Vagina (tissue), 2 donors: ENCODE measurements at regions not wholly inside any gene's neighbourhood (a gene's known extent, or its start where the extent isn't known, plus 50 kb on each side); places are given as distances from the start of the nearest gene placed in this dataset.
"Not testable (repeated sequence)": the region's sequence is repeated elsewhere in the genome, so short reads cannot be mapped to it uniquely, and the experiment has no call there.

Experiments
- DNase-seq, 2 donors: peaks; one replicate each; pipeline ENCODE4 v3.0.0-alpha.2; 2017; ENCODE audit errors: extremely low spot score in 2 of 2
- H3K27ac ChIP-seq: fragments of 200-600 bp; sonication (generic); one replicate; pipeline ENCODE4 v1.5.1; 2019
- H3K27me3 ChIP-seq: fragments of 200-600 bp; sonication (generic); one replicate; pipeline ENCODE4 v1.5.1; 2019
- H3K36me3 ChIP-seq, 2 donors: fragments of 200-600 bp; sonication (generic); one replicate each; pipeline ENCODE4 v1.5.1; 2017 to 2019
- H3K4me1 ChIP-seq: fragments of 200-600 bp; sonication (generic); one replicate; pipeline ENCODE4 v1.5.1; 2019
- H3K4me3 ChIP-seq, 2 donors: fragments of 200-600 bp; sonication (generic); 1 replicate in 1 of 2; 2 replicates in 1 of 2; pipeline ENCODE4 v1.5.1; 2016 to 2019
- H3K9me3 ChIP-seq: fragments of 200-600 bp; sonication (generic); one replicate; pipeline ENCODE4 v1.5.1; 2019
- POLR2A ChIP-seq, 2 donors: fragments of 450-650 bp; IDR thresholded peaks; one replicate each; pipeline ENCODE4 v1.6.1; 2017; ENCODE audit warnings: antibody characterized with exemption in 2 of 2, mild to moderate bottlenecking in 2 of 2, moderate library complexity in 2 of 2
- POLR2AphosphoS5 ChIP-seq, 2 donors: sonication (generic); formaldehyde crosslinking; IDR thresholded peaks; one replicate each; pipeline ENCODE4 v1.9.0; 2017; ENCODE audit warnings: antibody characterized with exemption in 2 of 2, mild to moderate bottlenecking in 2 of 2, low read depth in 1 of 2; ENCODE audit not compliant: insufficient read depth in 1 of 2
- intact Hi-C: fragments of 100-400 bp; cut with DNase I; formaldehyde crosslinking; loops from one replicate; pipeline ENCODE4 v1.15.1; 2023
- TF ChIP-seq, protein P1 (sequence below), 3 experiments: fragments of 450-650 bp in 2 of 3; fragments of 200-600 bp in 1 of 3; sonication (generic) in 1 of 3; IDR thresholded peaks; one replicate each; pipeline ENCODE4 v1.5.1; 2017 to 2019; ENCODE audit warnings: antibody characterized with exemption in 3 of 3, mild to moderate bottlenecking in 2 of 3, moderate library complexity in 2 of 3

DNA sequence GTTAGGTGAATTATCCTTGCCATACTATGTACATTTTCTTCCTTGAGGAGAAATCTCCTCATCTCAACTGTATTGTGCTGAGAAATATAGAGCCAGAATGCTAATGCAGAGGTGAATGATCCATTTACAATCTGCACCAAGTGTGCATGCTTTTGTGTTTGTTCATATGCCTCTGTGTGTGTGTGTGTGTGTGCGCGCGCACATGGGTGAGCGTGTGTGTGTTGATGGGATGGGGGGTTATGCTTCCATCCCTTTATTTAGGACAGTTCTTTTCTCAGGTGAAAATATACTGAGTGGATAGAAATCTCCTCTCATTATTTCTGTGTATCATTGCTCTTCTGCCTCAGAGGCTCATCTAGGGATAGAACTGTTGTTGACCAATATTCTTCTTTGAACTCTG is 626.1 kb downstream of the MCTP2 start:
- H3K9me3 ChIP-seq = no peaks in the 10 kb centered on the region
- no peaks in the 10 kb centered on the region for H3K27me3 ChIP-seq
- no peak for DNase-seq
- H3K27ac ChIP-seq = no peak overlapping the region
- H3K36me3 ChIP-seq = no peaks in the 10 kb centered on the region
- TF ChIP-seq, protein P1, sequence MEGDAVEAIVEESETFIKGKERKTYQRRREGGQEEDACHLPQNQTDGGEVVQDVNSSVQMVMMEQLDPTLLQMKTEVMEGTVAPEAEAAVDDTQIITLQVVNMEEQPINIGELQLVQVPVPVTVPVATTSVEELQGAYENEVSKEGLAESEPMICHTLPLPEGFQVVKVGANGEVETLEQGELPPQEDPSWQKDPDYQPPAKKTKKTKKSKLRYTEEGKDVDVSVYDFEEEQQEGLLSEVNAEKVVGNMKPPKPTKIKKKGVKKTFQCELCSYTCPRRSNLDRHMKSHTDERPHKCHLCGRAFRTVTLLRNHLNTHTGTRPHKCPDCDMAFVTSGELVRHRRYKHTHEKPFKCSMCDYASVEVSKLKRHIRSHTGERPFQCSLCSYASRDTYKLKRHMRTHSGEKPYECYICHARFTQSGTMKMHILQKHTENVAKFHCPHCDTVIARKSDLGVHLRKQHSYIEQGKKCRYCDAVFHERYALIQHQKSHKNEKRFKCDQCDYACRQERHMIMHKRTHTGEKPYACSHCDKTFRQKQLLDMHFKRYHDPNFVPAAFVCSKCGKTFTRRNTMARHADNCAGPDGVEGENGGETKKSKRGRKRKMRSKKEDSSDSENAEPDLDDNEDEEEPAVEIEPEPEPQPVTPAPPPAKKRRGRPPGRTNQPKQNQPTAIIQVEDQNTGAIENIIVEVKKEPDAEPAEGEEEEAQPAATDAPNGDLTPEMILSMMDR (IDR thresholded peaks at IDR 0.05) = no peak
- no peak for TF ChIP-seq POLR2A (IDR thresholded peaks at IDR 0.05)
- no peak for TF ChIP-seq POLR2AphosphoS5 (IDR thresholded peaks at IDR 0.05; ENCODE audit: insufficient read depth in 1 of 2, low read depth in 1 of 2)
- no peaks in the 10 kb centered on the region for H3K4me1 ChIP-seq
- H3K4me3 ChIP-seq = no peak overlapping the region
- intact Hi-C loops = no loop called here

DNA sequence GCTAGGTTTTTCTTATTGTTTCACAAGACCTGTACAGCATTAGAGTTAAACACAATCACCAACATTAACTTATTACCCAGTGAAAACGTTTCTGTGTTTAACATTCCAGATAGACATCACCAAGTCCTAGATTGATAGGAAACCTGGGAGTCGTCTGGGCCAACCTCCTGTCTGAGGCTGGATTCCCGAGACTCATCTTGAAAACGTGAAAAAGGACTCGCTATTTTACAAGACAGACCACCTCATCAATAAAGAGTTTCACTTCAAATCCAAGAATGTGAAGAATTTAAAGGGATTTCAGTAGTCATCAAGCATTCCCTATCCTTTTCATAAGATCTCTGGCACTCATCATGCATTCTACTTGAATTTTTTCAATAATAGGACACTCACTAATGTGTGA is 626.6 kb downstream of the MCTP2 start:
- intact Hi-C loops = no loop called here
- TF ChIP-seq POLR2A (IDR thresholded peaks at IDR 0.05) = no peak
- TF ChIP-seq POLR2AphosphoS5 (IDR thresholded peaks at IDR 0.05; ENCODE audit: insufficient read depth in 1 of 2, low read depth in 1 of 2) = no peak
- TF ChIP-seq, protein P1 (IDR thresholded peaks at IDR 0.05) = no peak
- Histone ChIP-seq H3K27me3 (no peaks in the 10 kb centered on the region), H3K4me3 (no peak overlapping the region), H3K4me1 (no peaks in the 10 kb centered on the region), H3K9me3 (no peaks in the 10 kb centered on the region), H3K27ac (no peak overlapping the region), H3K36me3 (no peaks in the 10 kb centered on the region)
- no peak for DNase-seq

DNA sequence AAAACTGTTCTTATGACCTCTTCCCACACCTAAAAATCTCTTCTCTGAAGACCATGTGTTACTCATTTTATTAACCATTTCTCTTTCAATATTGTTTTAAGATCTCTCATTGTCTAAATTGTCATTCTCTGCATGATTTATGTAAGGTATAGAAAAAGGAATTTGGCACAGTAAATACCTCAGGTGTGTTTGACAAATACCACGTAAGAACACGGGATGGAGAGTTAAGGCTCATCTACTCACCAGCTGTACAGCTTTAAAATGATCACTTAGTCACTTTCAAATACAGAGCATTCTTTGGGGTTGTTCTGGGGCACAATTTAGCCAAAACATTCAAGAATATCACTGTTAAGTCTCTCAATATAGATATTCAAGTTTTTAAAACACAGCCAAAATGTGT is 627.1 kb downstream of the MCTP2 start:
- Histone ChIP-seq H3K9me3 (no peaks in the 10 kb centered on the region), H3K27ac (no peak overlapping the region), H3K36me3 (no peaks in the 10 kb centered on the region), H3K4me3 (no peak overlapping the region), H3K27me3 (no peaks in the 10 kb centered on the region), H3K4me1 (no peaks in the 10 kb centered on the region)
- intact Hi-C loops = no loop called here
- DNase-seq = no peak
- TF ChIP-seq, protein P1 (IDR thresholded peaks at IDR 0.05) = no peak
- TF ChIP-seq POLR2AphosphoS5 (IDR thresholded peaks at IDR 0.05; ENCODE audit: insufficient read depth in 1 of 2, low read depth in 1 of 2) = no peak
- no peak for TF ChIP-seq POLR2A (IDR thresholded peaks at IDR 0.05)

DNA sequence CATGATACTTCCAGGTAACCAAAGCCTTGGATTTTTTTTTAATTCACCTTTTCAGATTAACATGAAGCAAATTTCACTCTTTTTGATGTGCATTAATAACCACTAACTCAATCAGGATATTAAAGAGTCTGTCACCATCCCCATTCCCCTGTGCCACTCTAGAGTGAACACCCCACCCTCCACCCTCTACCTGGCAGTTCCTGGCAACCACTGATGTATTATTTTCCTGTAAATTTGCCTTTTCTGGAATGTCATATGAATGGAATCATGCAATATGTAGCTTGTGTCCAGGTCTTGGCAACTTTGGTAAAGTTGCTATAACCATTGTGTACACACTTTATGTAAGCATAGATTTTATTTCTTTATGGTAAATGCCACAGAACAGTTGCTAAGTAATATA is 627.6 kb downstream of the MCTP2 start:
- Histone ChIP-seq H3K9me3 (no peaks in the 10 kb centered on the region), H3K4me3 (no peak overlapping the region), H3K27ac (no peak overlapping the region), H3K4me1 (no peaks in the 10 kb centered on the region), H3K27me3 (no peaks in the 10 kb centered on the region), H3K36me3 (no peaks in the 10 kb centered on the region)
- TF ChIP-seq, protein P1 (IDR thresholded peaks at IDR 0.05) = no peak
- TF ChIP-seq POLR2AphosphoS5 (IDR thresholded peaks at IDR 0.05; ENCODE audit: insufficient read depth in 1 of 2, low read depth in 1 of 2) (no peak), POLR2A (IDR thresholded peaks at IDR 0.05) (no peak)
- intact Hi-C loops = no loop called here
- no peak for DNase-seq

DNA sequence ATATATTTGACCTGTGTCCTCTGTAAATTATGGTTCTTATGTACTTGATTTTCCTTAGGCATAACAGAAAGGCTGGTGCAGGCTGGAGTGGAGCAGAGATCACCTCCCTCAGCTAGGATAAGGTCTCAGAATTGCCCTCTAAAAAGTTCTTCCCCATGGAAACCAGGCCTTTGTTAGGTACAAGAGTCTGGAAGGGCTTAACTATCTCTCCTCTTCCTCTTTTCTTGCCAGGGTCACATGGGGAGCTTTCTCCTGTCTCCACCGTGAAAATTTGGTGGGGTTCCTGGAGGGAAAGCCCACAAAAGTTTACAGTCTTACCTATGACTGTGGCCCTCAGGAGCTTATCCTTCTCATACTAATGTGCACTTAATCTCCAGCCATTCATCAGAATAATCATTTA is 633.2 kb downstream of the MCTP2 start:
- Histone ChIP-seq H3K27me3 (no peaks in the 10 kb centered on the region), H3K36me3 (no peaks in the 10 kb centered on the region), H3K4me1 (no peaks in the 10 kb centered on the region), H3K9me3 (no peaks in the 10 kb centered on the region), H3K4me3 (no peak overlapping the region), H3K27ac (no peak overlapping the region)
- no peak for DNase-seq
- TF ChIP-seq, protein P1 (IDR thresholded peaks at IDR 0.05) = no peak
- no peak for TF ChIP-seq POLR2A (IDR thresholded peaks at IDR 0.05)
- no peak for TF ChIP-seq POLR2AphosphoS5 (IDR thresholded peaks at IDR 0.05; ENCODE audit: insufficient read depth in 1 of 2, low read depth in 1 of 2)
- intact Hi-C loops = no loop called here

DNA sequence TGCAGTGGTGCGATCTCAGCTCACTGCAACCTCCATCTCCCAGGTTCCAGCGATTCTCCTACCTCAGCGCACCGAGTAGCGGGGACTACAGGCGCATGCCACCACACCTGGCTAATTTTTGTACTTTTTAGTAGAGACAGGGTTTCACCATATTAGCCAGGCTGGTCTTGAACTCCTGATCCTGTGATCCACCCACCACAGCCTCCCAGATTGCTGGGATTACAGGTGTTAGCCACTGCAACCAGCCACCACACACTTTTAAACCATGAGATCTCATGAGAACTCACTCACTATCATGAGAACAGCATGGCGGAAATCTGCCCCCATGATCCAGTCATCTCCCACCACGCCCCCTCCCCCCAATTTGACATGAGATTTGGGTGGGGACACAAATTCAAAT is 636.9 kb downstream of the MCTP2 start:
- H3K4me3 ChIP-seq, H3K9me3 ChIP-seq, H3K36me3 ChIP-seq, H3K4me1 ChIP-seq, H3K27me3 ChIP-seq, DNase-seq, intact Hi-C loops, H3K27ac ChIP-seq: not testable (repeated sequence)
